Stimulated activated CD4-positive, alpha-beta T cell treated with anti-CD3 and anti-CD28 coated beads, TNF-alpha, amount 100 ng/mL, for 48 hours (primary cell): ENCODE measurements at regions not wholly inside any gene's neighbourhood (a gene's known extent, or its start where the extent isn't known, plus 50 kb on each side); places are given as distances from the start of the nearest gene placed in this dataset.

Experiments
- DNase-seq, 3 donors: peaks; one replicate each; pipeline ENCODE4 v3.0.0-alpha.2; 2020; ENCODE audit warnings: low read depth in 3 of 3

DNA sequence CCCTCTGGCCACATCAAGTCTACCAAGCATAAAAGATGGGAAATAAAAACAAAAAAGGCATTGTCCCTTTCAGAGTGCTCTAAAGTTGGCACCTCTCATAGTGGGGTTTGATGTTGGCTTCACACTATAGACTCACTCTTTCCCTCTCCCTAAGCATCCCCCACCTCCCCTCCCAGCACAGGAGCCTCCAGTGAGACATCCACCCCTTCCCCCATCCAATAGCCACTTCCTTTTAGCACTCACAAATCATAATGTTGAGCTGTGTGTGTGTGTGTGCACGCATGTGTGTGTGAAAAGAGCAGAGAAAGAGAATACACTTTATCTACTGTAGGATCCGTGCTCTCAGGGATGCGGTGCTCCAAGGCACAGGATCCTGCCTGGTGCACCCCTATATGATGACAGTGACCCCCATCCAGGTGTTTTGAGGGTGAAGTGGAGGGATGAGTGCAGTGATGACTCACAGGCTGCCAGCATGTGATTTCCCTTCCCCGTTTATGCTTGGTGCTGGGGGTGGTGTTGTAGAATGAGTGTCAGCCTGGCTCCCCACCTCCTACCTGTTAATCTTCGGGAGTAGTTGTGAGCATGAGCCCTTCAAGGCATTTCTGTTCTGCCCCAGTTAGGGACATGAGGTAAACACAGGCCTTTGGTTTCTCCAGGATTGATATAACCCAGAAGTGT, 235.2 kb upstream of the B3GAT1 start:
- no peak for DNase-seq

DNA sequence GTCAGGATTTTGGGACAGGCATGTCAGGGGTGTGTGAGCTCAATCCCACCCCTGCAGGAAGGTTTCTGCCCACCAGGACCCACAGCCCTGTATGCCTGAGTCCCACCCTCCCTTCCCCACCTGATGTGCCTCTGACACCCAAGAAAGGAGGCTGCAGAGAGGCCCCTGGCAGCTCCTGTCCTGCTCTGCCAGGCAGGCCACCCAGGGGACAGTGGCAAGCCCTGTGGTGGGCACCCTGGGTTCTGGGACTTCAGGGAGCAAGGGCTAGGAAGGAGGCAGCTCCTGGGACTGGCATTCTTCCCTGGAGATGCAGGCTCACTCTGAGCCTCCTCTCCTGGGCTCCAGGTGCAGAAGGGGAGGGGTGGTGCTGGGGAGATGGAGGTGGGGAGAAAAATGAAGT, 234.5 kb upstream of the B3GAT1 start:
- no peak for DNase-seq

DNA sequence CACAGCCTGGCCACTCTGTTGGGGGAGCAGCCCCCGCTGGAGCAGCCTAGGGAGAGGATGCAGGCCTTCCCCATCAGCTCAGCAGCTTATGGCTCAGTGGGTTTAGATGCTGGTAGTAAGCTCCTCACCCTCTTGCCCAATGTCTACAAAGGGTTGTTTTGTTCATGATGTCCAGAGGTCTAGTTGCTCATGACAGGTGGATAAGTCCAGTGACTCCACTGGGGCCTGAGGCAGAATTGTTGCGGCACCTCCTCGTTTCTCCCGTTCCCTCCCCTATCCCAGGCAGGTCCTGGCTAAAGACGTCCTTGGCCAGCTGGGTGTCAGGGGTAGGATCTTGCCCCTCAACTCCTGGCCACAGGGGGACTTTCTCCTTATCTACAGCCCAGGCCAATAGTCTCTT, 233.5 kb upstream of the B3GAT1 start:
- no peak for DNase-seq

DNA sequence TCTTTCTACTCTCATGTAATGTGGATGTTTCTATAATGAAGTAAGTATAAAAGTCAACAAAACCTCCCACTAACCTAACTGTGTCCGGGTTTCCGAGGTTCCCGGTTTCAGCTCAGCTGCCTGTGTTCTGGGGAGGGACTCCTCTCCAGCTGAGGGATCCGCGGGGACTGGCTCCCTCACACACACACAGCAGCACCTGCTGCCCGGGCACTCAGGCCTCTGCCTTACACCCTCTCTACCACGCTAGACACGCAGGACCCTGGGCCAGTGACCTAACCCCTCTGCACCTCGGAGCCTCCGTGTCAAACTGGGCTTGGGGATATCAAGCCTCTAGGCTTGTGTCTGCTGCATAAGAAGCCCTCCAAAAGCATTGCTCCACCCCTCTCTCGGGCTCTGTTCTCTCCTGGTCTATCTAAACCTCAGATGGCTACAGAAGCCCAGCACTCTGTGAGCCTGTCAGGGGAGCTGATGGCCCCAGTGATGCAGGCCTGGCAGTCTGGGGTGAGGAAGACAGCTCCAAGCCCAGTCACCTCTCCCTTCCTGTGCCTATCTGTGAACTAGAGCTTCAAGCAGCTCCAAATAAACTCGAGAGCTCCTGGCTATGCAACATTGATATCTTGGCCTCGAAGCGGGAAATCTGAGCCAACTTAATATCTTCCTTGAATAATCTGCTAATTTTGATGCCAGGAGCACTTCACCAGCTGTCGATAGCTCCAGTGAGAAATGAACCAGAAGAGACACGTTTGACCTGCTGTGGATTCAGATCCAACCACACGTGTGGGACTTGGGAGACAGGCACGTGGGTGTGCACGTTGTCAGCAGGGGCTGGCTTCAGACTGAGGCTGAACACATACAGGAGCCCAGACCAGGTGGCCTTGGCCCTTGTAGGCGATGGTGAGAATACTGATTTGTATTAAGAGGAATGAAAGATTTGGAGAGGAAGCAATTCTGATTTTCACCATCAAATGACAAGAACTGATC, 232.7 kb upstream of the B3GAT1 start:
- no peak for DNase-seq

DNA sequence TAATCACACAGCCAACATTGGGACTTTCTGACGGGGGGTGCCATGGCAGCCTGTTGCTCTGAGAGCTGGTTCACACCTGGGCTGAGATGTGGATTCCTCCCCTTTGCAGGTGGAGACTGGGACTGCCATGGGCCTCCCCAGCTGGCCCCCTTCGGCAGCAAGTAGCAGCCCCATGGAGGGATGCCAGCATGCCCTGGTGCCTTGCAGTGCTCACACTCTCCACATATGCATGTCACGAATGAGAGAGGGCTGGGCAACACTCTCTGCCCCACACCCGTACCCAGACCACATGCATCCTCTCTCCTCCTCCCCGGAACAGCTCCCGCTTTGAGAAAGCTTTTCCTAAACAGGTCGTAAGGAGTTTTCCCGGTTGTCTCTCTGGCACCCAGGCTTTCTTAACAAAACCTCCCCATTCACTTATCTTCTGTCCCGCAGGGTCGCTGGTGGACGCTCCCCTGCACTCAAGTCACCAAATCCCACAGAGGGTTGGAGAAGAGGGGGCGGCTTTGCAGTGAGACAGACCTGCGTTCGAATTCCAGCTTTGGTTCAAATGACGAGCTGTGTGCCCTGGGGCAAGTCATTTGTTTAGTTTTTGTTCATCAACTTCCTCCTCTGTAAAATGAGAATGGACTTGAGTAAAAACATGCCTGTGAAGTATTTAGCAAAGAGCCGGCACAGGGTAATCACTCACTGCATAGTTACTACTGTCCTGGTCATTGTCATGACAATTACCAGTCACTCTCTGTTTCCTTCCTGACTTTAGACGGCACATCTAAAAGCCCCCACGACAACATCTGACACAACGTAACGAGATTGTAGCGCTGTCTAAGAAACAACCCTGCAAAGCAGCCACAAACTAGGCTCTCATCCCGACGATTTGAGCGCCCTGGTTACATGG, 231.3 kb upstream of the B3GAT1 start:
- DNase-seq = no peak

- no peak for DNase-seq
Measured at GRCh38 chr11:134642206-134642605, 230.2 kb upstream of the B3GAT1 start.

DNA sequence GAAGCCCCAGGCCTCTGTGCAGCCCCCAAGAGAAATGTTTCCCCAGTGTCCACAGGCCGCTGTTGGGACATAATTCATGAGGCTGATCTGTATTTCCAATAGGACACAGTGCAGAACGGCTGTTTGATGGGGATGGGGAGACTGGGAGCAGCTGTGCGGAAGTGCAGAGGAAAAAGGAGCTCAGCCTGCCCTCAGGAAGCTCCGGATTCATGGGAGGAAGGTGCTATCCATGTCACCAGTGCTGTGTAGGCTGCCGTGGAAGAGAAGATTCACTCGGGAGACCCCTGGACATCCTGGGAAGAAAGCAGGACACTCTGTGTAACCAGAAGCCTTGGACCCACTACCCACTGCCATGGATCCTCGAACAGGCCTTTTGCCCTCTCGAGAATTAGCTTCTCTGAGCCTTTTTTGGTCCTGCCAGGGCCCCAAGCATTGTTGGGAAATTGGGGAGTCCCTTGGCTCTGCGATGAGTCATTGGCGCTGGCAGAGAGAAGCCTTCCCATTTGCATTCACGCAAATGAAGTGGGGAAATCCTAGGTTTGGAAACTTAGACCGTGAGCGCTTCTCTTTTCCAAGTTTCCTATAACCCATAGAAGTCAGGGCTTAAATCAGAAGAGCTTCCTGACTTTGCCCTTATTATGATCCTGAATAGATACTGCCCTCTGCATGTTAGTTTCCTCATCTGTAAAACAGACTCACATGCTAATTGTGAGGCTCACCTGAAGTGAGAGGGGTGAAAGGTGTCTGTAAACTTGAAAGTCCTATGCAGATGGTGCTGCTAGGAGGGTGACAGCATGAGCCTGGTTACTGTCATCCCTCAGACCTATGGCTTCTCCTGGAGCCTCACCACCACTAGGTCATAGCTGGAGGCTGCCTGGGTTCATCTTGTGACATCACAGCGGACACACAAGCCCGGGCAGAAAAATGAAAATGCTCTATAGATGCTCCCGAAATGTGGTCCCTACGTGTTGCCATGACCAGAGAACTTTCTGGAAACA, 229.2 kb upstream of the B3GAT1 start:
- DNase-seq = no peak

DNA sequence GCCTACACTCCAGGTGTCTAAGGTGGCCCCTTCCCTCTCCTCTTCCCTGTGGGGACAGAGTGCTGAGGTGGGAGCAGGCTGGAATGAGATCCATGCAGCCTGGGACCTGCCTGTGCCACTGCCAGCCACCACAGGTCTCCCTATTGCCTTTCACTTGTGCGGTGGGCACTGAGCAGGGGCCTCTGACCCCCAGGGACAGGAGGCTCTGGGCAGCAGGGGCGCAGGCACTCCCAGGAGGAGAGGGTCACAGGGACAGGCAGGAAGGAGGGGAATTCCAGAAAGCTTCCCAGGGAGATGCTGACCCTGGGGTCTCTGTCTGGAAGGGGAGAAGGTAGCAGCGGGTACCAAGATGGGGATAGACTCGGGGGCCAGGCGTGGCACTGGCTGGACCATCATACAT, 228.5 kb upstream of the B3GAT1 start:
- DNase-seq = no peak

DNA sequence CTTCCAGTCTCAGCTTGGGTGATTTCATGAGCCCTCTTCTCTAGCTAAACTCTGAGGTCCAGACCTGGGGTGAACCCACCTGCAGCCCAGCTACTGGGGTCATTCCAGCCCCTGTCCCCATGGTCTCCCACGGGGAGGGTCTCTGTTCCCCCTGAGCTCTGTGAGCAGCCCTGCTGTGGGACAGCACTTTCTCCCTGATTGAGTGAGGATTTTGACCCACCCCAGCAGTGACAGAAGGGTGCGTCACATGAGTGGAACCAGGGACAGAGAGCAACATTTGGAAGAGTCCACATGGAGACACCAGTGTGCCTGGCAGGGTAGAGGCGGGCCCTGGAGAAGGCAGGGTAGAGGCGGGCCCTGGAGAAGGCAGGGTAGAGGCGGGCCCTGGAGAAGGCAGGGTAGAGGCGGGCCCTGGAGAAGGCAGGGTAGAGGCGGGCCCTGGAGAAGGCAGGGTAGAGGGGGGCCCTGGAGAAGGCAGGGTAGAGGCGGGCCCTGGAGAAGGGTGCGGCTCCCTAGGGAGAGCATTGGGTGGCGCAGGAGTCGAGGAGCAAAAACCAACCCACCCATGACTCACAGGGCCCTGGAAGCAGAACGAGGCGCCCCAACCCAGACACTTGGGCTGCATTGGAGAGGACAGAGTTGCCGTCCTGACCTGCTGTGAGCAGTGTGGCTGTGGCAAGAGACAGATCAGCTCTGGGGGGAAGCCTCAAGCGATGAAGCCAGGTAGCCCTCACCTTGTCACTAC, 227.7 kb upstream of the B3GAT1 start:
- no peak for DNase-seq

DNA sequence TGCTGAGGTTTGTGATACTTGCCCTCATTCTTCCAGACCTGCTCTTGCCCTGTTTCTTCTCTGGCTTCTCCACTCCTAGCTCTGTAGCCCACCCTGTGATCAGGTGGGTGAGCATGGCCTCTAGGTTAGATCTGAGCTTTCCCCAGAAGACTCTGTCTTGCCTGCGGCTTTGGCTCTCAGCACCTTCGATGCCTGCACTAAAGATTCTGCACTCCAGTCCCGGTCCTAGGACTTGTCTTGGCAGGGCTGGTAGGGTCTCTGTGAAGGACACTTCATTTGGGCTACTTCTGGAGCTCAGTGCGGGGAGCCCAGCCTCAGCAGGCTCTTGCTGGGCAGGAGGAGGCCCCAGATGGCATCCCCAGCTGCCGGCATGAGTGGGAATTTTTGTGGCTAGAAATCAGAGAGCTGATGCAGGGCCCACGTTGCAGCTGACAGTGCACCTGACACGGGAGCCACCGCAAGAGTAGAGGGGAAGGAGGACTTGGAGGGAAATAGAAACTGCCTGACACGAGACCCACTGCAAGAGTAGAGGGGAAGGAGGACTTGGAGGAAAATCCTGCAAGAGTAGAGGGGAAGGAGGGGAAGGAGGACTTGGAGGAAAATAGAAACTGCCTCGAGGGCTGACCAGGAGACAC, 226.9 kb upstream of the B3GAT1 start:
- no peak for DNase-seq

DNA sequence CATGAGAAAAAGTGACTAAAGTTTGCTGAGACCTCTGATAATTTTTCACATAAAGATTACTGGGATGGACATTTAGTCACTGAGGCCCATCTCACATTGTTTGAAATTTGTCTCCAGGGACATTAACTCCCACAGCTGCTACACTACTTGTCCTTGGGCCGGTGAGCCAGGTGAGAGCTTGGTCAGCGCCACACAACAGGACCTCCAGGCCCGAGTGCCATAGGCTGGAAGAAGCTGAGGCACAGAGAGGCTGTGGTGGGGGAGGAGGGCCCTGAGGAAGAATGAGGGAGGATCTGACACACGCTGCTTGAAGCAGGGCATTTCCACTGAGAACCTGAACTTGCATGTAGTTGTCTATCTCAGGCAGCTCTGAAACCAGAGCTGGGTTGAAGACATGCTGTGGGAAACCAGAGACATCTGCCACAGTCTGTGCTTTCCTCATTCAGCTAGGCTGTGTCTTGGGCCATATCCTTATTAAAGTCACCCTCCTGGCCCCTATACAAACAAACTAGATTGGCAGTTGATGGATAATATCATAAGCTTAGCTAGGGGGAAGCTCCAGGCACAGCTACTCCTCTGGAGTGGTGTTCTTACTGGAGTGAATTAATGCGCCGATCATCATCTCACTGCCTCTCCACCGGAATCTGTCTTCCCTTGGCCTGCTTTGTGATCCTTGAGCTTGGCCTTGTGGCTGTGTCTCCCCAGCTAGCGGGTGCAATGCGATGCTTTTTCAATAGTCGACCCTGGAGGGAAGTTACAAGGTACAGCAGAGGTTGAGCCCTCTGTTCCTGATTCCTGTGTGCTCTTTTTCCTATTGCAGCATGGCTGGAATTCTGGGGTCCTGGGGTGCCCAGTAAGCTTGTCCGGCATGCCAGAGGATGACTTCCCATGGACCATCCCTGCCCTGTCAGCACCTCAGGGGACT, 225.3 kb upstream of the B3GAT1 start:
- no peak for DNase-seq

DNA sequence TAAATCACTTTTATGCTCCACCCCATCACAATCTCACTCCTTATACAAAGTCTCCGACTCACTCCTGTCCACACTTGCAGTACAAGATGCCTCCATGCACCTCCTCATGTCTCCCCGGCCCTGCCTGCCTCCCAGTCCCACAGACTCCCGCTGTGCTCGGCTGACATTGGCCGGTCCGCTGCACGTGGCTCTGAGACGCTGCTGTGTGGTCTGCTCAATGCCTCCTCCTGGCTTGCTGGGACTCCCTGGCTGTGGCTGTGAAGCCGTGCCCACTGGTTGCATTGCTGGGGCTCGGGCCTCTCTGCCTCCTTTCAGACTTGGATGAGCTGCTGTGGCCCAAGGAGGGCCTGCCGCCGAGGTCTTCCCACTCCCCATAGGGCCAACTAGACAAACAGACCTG, 224.0 kb upstream of the B3GAT1 start:
- no peak for DNase-seq

DNA sequence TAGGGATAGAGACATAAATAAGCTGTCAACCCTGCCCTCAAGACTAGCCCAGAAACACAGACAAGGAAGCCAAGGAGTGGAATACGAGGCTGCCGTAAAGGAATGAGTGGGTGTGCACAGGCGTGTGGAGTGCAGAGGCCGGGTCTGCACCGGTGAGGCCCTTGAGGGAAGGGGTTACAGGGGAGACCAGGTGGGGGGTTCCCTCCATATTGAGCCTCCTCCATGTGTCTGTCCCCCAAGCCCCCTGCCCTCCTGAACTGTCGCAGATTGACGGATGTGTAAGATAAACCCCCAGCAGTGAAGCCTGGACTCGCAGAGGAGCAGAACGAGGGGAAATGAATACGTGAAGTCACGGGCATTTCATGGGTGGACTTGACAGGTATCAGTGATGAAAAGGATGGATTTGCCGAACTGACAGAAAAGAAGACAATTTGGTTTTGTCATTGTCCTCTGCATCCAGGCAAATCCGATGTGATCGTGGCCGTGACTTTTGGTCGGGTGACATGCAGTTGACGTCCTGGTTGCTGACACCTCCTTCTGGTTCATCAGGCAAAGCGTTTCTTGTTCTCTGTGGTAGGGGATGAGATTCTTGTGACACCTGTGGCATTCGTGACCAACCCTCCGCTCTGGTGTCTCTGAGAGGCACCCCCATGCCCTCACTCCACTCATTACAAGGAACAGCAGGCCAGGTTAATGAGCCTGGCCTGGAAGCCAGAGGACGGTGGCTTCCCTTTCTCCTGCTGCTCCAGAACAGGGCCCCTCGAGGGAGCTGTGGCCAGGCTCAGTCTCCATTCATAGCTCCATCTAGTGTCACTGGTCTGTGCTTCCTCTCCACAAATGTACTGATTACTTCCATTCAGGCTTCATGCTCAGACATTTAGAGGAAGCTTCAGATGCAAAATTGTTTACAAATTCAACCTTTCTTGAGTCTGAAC, 223.1 kb upstream of the B3GAT1 start:
- no peak for DNase-seq

- no peak for DNase-seq
Measured at GRCh38 chr11:134633276-134633675, 221.2 kb upstream of the B3GAT1 start.

DNA sequence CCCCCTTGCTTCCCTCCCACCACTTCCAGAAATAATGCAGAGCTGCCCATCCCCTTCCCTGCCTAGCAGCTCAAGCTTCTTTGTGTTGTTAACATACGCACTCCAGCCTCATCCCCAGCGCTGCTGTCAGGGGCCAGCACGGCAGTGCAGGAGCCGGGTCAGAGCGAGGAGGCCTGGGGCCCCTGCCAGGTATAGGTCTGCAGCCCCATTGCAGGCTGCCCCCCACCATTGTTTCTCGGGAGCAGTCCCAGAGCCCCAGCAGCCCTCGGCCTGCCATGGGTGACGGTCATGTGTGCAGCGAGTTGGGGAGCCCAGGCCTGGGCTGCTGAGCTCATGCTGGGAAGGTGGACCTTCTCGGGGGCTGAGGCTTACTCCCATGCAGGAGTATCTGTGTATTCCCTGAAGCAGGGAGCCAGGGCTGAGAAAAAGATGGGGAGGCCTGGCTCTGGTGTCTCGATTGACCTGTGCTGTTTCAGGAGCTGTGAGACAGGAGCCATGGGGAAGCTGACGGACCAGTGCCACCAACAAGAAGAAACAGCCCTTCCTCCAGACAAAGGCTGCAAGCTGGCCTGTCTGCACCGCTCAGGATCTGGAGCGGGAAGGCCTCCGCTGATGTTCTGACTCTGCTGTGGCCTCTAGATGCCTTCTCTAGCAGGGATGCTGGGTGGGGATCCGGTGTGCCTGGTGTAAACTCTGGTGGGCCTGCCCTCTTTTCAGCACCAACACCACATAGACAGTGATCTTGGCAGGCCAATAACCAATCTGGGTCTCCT, 220.5 kb upstream of the B3GAT1 start:
- DNase-seq = no peak

DNA sequence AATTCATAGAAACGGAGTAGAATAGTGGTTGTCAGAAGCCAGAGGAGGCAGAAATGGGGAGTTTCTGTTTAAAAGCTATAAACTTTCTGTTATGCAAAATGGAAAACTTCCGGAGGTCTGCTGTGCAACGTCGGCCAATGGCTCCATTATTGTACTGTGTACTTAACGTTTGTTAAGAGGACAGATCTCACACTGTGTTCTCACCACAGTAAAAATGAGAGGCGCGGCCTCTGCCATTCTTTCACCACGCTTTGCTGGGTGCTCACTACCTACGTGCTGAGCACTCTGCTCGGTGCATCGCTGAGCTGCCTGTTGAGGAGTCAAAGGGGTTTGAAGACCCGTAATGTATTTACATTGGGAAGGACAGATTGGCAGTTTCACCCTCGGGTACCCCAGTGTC, 218.8 kb upstream of the B3GAT1 start:
- DNase-seq = no peak

DNA sequence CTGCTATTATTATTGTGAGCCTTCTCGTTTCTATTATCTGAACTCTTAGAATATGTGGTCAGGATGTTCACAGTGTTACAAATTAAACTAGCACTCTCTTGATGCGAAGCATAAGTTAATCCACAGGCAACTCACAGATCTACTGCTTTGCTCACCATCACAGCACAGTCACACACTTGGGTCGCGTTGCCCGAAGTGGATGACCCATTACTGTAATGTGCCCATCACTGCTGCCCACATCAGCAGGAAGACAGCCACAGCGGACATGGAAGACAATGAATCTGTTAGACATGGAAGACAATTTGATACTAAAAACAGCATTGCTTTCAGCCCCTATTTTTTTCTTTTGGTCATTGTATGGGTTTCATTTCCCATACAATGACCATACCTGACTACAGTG, 216.4 kb upstream of the B3GAT1 start:
- no peak for DNase-seq
